IMR-90 (cell line): ENCODE measurements at regions not wholly inside any gene's neighbourhood (a gene's known extent, or its start where the extent isn't known, plus 50 kb on each side); places are given as distances from the start of the nearest gene placed in this dataset.

Experiments used
- FOS ChIP-seq: fragments of 150-350 bp; IDR thresholded peaks from 2 replicates; pipeline ENCODE4 v1.6.1; 2016; ENCODE audit warnings: low read depth, low read length
- MAFK ChIP-seq: IDR thresholded peaks from 2 replicates; pipeline ENCODE4 v1.6.1; 2012; ENCODE audit warnings: low read depth, low read length, improper control_type of control experiment

- TF ChIP-seq MAFK (no peak), FOS (no peak)
Measured at GRCh38 chr6:21357262-21357661, 236.3 kb upstream of the SOX4 start.
